ENCODE measurements at regions not wholly inside any gene's neighbourhood (a gene's known extent, or its start where the extent isn't known, plus 50 kb on each side); places are given as distances from the start of the nearest gene placed in this dataset.

GRCh38 chr18:10278265-10278664, 176.2 kb upstream of the APCDD1 start:
- Histone ChIP-seq H3K4me2 (ENCODE audit: control insufficient read depth, extremely low read depth, insufficient read depth, low read depth, low read length) (no peak overlapping the region), H3K4me1 (ENCODE audit: control insufficient read depth, extremely low read depth, insufficient read depth, low read length) (no peaks in the 10 kb centered on the region), H3K9me1 (ENCODE audit: control insufficient read depth, extremely low read depth, insufficient read depth, low read length) (no peaks in the 10 kb centered on the region), H3K4me3 (ENCODE audit: control insufficient read depth in 2 of 3, extremely low read depth in 1 of 3, insufficient read depth in 2 of 3, low read depth in 1 of 3, low read length in 3 of 3) (no peak overlapping the region), H3K9me3 (ENCODE audit: control insufficient read depth, low read depth, low read length) (no peaks in the 10 kb centered on the region), H2AFZ (ENCODE audit: control insufficient read depth, low read length) (no peak overlapping the region), H4K20me1 (ENCODE audit: control insufficient read depth, extremely low read depth, insufficient read depth, low read length) (no peaks in the 10 kb centered on the region), H3K27ac (ENCODE audit: control insufficient read depth, insufficient read depth, low read length) (no peak overlapping the region), H3K9ac (ENCODE audit: control insufficient read depth, extremely low read depth, insufficient read depth, low read length) (no peak overlapping the region), H3K27me3 (ENCODE audit: control insufficient read depth, extremely low read depth, insufficient read depth, low read length) (no peaks in the 10 kb centered on the region), H3K36me3 (ENCODE audit: control insufficient read depth in 2 of 2, extremely low read depth in 1 of 2, insufficient read depth in 2 of 2, low read length in 2 of 2) (no peaks in the 10 kb centered on the region), H3K79me2 (ENCODE audit: control insufficient read depth, insufficient read depth, low read length) (no peaks in the 10 kb centered on the region)
- TF ChIP-seq CTCF (optimal IDR thresholded peaks at IDR 0.05 in 1 of 3, IDR thresholded peaks at IDR 0.05 in 1 of 3, conservative IDR thresholded peaks at IDR 0.05 in 1 of 3; ENCODE audit: extremely low read depth in 1 of 3, insufficient read depth in 2 of 3, low read length in 3 of 3) = no peak
- no peak for TF ChIP-seq EZH2 (IDR thresholded peaks at IDR 0.05; ENCODE audit: low read length)
- FAIRE-seq (no peak), DNase-seq (ENCODE audit: low read depth, low spot score) (no peak)
- dilution Hi-C loops (cut with MboI; ENCODE audit: extremely low pct_ligation_motif_present, low sequenced_read_pairs) = no loop called here

- no peaks in the 10 kb centered on the region for H3K9me3 ChIP-seq (ENCODE audit: control insufficient read depth, low read depth, low read length)
- H3K36me3 ChIP-seq (ENCODE audit: control insufficient read depth in 2 of 2, extremely low read depth in 1 of 2, insufficient read depth in 2 of 2, low read length in 2 of 2) = no peaks in the 10 kb centered on the region
- H3K27ac ChIP-seq (ENCODE audit: control insufficient read depth, insufficient read depth, low read length) = no peak overlapping the region
Measured at GRCh38 chr18:10279471-10279870, 175.0 kb upstream of the APCDD1 start.

More at GRCh38 chr18:10279471-10279870, 175.0 kb upstream of the APCDD1 start:
- Histone ChIP-seq H3K79me2 (ENCODE audit: control insufficient read depth, insufficient read depth, low read length) (no peaks in the 10 kb centered on the region), H3K27me3 (ENCODE audit: control insufficient read depth, extremely low read depth, insufficient read depth, low read length) (no peaks in the 10 kb centered on the region), H3K4me1 (ENCODE audit: control insufficient read depth, extremely low read depth, insufficient read depth, low read length) (no peaks in the 10 kb centered on the region), H3K4me3 (ENCODE audit: control insufficient read depth in 2 of 3, extremely low read depth in 1 of 3, insufficient read depth in 2 of 3, low read depth in 1 of 3, low read length in 3 of 3) (no peak overlapping the region), H2AFZ (ENCODE audit: control insufficient read depth, low read length) (no peak overlapping the region), H3K4me2 (ENCODE audit: control insufficient read depth, extremely low read depth, insufficient read depth, low read depth, low read length) (no peak overlapping the region), H3K9ac (ENCODE audit: control insufficient read depth, extremely low read depth, insufficient read depth, low read length) (no peak overlapping the region), H4K20me1 (ENCODE audit: control insufficient read depth, extremely low read depth, insufficient read depth, low read length) (no peaks in the 10 kb centered on the region), H3K9me1 (ENCODE audit: control insufficient read depth, extremely low read depth, insufficient read depth, low read length) (no peaks in the 10 kb centered on the region)
- DNase-seq (ENCODE audit: low read depth, low spot score) (no peak), FAIRE-seq (no peak)
- dilution Hi-C loops (cut with MboI; ENCODE audit: extremely low pct_ligation_motif_present, low sequenced_read_pairs) = no loop called here
- no peak for TF ChIP-seq CTCF (optimal IDR thresholded peaks at IDR 0.05 in 1 of 3, IDR thresholded peaks at IDR 0.05 in 1 of 3, conservative IDR thresholded peaks at IDR 0.05 in 1 of 3; ENCODE audit: extremely low read depth in 1 of 3, insufficient read depth in 2 of 3, low read length in 3 of 3)
- TF ChIP-seq EZH2 (IDR thresholded peaks at IDR 0.05; ENCODE audit: low read length) = no peak

Data from keratinocyte (primary cell).